ENCODE measurements at regions not wholly inside any gene's neighbourhood (a gene's known extent, or its start where the extent isn't known, plus 50 kb on each side); places are given as distances from the start of the nearest gene placed in this dataset.

DNA sequence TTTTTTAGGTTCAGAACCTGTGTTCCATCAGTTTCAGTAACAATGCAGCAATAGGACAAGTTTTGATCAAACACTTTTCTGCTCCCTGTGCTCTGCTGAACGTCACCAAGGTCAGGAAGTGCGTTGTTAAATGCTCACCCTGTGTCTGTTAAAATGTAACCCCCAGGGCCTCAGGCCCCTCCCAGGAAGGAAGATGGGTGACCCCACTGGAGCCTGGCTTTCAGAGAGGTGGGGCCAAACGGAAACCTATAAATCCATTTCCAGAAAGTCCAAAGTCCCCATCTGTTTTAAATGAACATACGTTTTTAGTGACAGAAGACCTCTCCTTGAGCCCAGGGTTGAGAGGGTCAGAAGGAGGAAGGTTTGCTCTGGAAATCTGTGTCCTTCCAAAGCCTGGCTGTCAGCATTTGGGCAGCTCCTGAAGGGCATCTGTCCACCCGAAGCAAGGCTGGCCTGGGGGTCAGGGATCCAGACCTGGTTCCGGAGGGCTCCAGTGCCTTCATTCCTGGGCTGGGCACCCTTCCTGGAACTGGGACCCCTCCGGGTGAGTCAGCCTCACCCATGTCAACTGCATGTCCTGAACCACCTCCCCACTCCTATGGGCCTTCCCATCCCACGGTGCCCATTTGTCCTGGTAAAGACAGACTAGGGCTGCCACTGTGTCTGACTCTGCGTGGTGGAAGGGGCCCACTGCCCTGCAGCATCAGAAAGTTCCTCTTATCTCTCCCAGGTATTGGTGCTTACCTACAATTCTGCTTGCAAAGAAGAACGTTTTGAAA is 117.4 kb upstream of the COPS8 start (continued):
- TF ChIP-seq, protein P1, sequence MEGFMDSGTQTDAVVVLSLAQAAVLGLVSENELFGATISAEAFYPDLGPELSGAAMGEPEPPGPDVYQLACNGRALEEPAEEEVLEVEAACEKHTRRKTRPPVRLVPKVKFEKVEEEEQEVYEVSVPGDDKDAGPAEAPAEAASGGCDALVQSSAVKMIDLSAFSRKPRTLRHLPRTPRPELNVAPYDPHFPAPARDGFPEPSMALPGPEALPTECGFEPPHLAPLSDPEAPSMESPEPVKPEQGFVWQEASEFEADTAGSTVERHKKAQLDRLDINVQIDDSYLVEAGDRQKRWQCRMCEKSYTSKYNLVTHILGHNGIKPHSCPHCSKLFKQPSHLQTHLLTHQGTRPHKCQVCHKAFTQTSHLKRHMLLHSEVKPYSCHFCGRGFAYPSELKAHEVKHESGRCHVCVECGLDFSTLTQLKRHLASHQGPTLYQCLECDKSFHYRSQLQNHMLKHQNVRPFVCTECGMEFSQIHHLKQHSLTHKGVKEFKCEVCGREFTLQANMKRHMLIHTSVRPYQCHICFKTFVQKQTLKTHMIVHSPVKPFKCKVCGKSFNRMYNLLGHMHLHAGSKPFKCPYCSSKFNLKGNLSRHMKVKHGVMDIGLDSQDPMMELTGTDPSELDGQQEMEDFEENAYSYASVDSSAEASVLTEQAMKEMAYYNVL (CRISPR knock-in tag; IDR thresholded peaks at IDR 0.05; ENCODE audit: borderline replicate concordance), result peak; percentile 73; the same call in 1 of the 2 replicates
- TF ChIP-seq HIVEP1 (CRISPR knock-in tag; IDR thresholded peaks at IDR 0.05) (peak; percentile 36; the same call in 1 of the 2 replicates), RXRB (CRISPR knock-in tag; IDR thresholded peaks at IDR 0.05; ENCODE audit: borderline replicate concordance) (peak; percentile 50; the same call in 1 of the 2 replicates), PHB2 (IDR thresholded peaks at IDR 0.05; ENCODE audit: partially characterized antibody) (no peak), ZSCAN31 (CRISPR knock-in tag; IDR thresholded peaks at IDR 0.05; ENCODE audit: low read depth) (0 out of 2 replicates have a peak, but pooled peaks have one; percentile 51), TBP (CRISPR knock-in tag; IDR thresholded peaks at IDR 0.05) (no peak), ZNF350 (CRISPR knock-in tag; IDR thresholded peaks at IDR 0.05; ENCODE audit: borderline replicate concordance, low read depth) (peak; percentile 52; the same call in 1 of the 2 replicates), MAF1 (CRISPR knock-in tag; IDR thresholded peaks at IDR 0.05; ENCODE audit: borderline replicate concordance) (no peak), PAF1 (CRISPR knock-in tag; IDR thresholded peaks at IDR 0.05) (no peak), U2AF2 (IDR thresholded peaks at IDR 0.05; ENCODE audit: low read depth, low read length) (no peak), ZNF605 (CRISPR knock-in tag; IDR thresholded peaks at IDR 0.05) (peak; percentile 85), ZNF562 (CRISPR knock-in tag; IDR thresholded peaks at IDR 0.05; ENCODE audit: borderline replicate concordance) (no peak), ISX (CRISPR knock-in tag; conservative IDR thresholded peaks at IDR 0.05) (no peak), ZNF614 (CRISPR knock-in tag; IDR thresholded peaks at IDR 0.05; ENCODE audit: borderline replicate concordance) (no peak; the same call in 1 of the 2 replicates), ARNTL (CRISPR knock-in tag; IDR thresholded peaks at IDR 0.05) (no peak), ZNF451 (CRISPR knock-in tag; IDR thresholded peaks at IDR 0.05) (no peak), ZMYM4 (CRISPR knock-in tag; IDR thresholded peaks at IDR 0.05) (peak; percentile 94), ZNF878 (CRISPR knock-in tag; IDR thresholded peaks at IDR 0.05) (peak; percentile 90; the same call in 1 of the 2 replicates), ZNF256 (CRISPR knock-in tag; conservative IDR thresholded peaks at IDR 0.05) (no peak), MXD4 (CRISPR knock-in tag; IDR thresholded peaks at IDR 0.05) (peak; percentile 69), ZNF556 (CRISPR knock-in tag; IDR thresholded peaks at IDR 0.05; ENCODE audit: borderline replicate concordance) (peak; percentile 84), MYNN (CRISPR knock-in tag; IDR thresholded peaks at IDR 0.05; ENCODE audit: low read depth) (no peak), RORA (CRISPR knock-in tag; IDR thresholded peaks at IDR 0.05) (no peak), NR2C2 (CRISPR knock-in tag; IDR thresholded peaks at IDR 0.05; ENCODE audit: borderline replicate concordance) (peak; percentile 76; the same call in 1 of the 2 replicates), ZEB1 (IDR thresholded peaks at IDR 0.05; ENCODE audit: insufficient replicate concordance, low read depth) (no peak), ZNF317 (CRISPR knock-in tag; IDR thresholded peaks at IDR 0.05) (0 out of 2 replicates have a peak, but pooled peaks have one; percentile 45), SRF (IDR thresholded peaks at IDR 0.05; ENCODE audit: low read depth, low read length) (no peak), MED1 (CRISPR knock-in tag; IDR thresholded peaks at IDR 0.05) (peak; percentile 85), ZBTB38 (CRISPR knock-in tag; IDR thresholded peaks at IDR 0.05) (peak; percentile 61)
- TF ChIP-seq, protein P2, sequence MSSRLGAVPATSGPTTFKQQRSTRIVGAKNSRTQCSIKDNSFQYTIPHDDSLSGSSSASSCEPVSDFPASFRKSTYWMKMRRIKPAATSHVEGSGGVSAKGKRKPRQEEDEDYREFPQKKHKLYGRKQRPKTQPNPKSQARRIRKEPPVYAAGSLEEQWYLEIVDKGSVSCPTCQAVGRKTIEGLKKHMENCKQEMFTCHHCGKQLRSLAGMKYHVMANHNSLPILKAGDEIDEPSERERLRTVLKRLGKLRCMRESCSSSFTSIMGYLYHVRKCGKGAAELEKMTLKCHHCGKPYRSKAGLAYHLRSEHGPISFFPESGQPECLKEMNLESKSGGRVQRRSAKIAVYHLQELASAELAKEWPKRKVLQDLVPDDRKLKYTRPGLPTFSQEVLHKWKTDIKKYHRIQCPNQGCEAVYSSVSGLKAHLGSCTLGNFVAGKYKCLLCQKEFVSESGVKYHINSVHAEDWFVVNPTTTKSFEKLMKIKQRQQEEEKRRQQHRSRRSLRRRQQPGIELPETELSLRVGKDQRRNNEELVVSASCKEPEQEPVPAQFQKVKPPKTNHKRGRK (CRISPR knock-in tag; IDR thresholded peaks at IDR 0.05), result no peak

All from HepG2 (cell line).